HG03460 (cell line): ENCODE measurements at regions not wholly inside any gene's neighbourhood (a gene's known extent, or its start where the extent isn't known, plus 50 kb on each side); places are given as distances from the start of the nearest gene placed in this dataset.

Experiments used
- ATAC-seq: cut with Tn5 transposase; IDR thresholded peaks from one replicate; pipeline ENCODE4 v1.9.1; 2021; ENCODE audit not compliant: unreplicated experiment

GRCh38 chr1:72693899-72694298, 411.6 kb upstream of the NEGR1 start:
- ATAC-seq = no peak

GRCh38 chr1:72693376-72693775, 411.0 kb upstream of the NEGR1 start:
- ATAC-seq = no peak

GRCh38 chr1:72690871-72691270, 408.5 kb upstream of the NEGR1 start:
- ATAC-seq = no peak

GRCh38 chr1:72678683-72679082, 396.3 kb upstream of the NEGR1 start:
- no peak for ATAC-seq

- ATAC-seq = no peak
These were observed 388.6 kb upstream of the NEGR1 start for GRCh38 chr1:72670902-72671301.

- no peak for ATAC-seq
These were observed 380.6 kb upstream of the NEGR1 start for GRCh38 chr1:72662918-72663317.

- ATAC-seq = no peak
These were observed 368.6 kb upstream of the NEGR1 start for GRCh38 chr1:72650843-72651435.

- ATAC-seq = no peak
These were observed 367.7 kb upstream of the NEGR1 start for GRCh38 chr1:72649991-72650390.

- ATAC-seq = no peak
These were observed 367.0 kb upstream of the NEGR1 start for GRCh38 chr1:72649211-72649888.

GRCh38 chr1:72648465-72648864, 366.1 kb upstream of the NEGR1 start:
- ATAC-seq = no peak

GRCh38 chr1:72643142-72643541, 360.8 kb upstream of the NEGR1 start:
- no peak for ATAC-seq

- ATAC-seq = no peak
These were observed 355.3 kb upstream of the NEGR1 start for GRCh38 chr1:72637593-72637992.

- ATAC-seq = no peak
These were observed 354.3 kb upstream of the NEGR1 start for GRCh38 chr1:72636631-72637030.

- ATAC-seq = no peak
These were observed 353.4 kb upstream of the NEGR1 start for GRCh38 chr1:72635719-72636118.

GRCh38 chr1:72634946-72635345, 352.6 kb upstream of the NEGR1 start:
- ATAC-seq = no peak

- ATAC-seq = no peak
These were observed 349.1 kb upstream of the NEGR1 start for GRCh38 chr1:72631449-72631848.

GRCh38 chr1:72623299-72623708, 341.0 kb upstream of the NEGR1 start:
- ATAC-seq = peak; percentile 75

- ATAC-seq = no peak
These were observed 338.1 kb upstream of the NEGR1 start for GRCh38 chr1:72620453-72620852.

- no peak for ATAC-seq
These were observed 324.0 kb upstream of the NEGR1 start for GRCh38 chr1:72606216-72606810.

- ATAC-seq = no peak
These were observed 318.8 kb upstream of the NEGR1 start for GRCh38 chr1:72601035-72601674.

GRCh38 chr1:72586023-72586685, 303.8 kb upstream of the NEGR1 start:
- ATAC-seq = no peak

GRCh38 chr1:72579629-72580028, 297.3 kb upstream of the NEGR1 start:
- ATAC-seq = no peak
